ENCODE measurements at regions not wholly inside any gene's neighbourhood (a gene's known extent, or its start where the extent isn't known, plus 50 kb on each side); places are given as distances from the start of the nearest gene placed in this dataset.
"Not testable (repeated sequence)": the region's sequence is repeated elsewhere in the genome, so short reads cannot be mapped to it uniquely, and the experiment has no call there.

DNA sequence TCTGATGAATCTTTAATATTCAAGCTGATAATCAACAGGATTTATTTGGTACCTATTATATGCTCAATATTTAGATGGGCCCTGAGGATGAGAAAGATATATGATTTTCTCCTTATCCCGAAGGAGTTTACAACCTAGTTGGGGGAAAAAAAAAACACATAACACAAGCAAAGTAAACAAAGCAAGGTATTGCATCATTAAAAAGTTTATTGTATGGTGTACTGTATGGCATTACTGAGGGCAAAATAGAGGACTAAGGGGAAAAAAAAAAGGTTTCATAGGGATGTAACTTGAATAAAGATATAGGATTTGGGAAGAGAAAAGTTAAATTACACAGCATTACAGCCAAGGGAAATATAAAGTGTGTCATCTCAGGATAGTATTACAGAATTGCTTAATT lies 574.7 kb downstream of the TBC1D32 start:
- TF ChIP-seq, protein P1, sequence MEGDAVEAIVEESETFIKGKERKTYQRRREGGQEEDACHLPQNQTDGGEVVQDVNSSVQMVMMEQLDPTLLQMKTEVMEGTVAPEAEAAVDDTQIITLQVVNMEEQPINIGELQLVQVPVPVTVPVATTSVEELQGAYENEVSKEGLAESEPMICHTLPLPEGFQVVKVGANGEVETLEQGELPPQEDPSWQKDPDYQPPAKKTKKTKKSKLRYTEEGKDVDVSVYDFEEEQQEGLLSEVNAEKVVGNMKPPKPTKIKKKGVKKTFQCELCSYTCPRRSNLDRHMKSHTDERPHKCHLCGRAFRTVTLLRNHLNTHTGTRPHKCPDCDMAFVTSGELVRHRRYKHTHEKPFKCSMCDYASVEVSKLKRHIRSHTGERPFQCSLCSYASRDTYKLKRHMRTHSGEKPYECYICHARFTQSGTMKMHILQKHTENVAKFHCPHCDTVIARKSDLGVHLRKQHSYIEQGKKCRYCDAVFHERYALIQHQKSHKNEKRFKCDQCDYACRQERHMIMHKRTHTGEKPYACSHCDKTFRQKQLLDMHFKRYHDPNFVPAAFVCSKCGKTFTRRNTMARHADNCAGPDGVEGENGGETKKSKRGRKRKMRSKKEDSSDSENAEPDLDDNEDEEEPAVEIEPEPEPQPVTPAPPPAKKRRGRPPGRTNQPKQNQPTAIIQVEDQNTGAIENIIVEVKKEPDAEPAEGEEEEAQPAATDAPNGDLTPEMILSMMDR (conservative IDR thresholded peaks at IDR 0.05; ENCODE audit: low read depth, low read length), result no peak
- H3K27ac ChIP-seq, result no peak overlapping the region
- H3K27me3 ChIP-seq (ENCODE audit: insufficient read depth, low read depth), result no peaks in the 10 kb centered on the region

DNA sequence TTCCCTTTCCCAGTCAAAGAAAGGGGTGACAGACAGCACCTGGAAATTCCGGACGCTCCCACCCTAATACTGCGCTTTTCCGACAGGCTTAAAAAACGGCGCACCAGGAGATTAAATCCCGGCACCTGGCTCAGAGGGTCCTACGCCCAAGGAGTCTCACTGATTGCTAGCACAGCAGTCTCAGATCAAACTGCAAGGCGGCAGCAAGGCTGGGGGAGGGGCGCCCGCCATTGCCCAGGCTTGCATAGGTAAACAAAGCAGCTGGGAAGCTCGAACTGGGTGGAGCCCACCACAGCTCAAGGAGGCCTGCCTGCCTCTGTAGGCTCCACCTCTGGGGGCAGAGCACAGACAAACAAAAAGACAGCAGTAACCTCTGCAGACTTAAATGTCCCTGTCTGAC lies 585.7 kb downstream of the TBC1D32 start:
- H4K20me1 ChIP-seq (ENCODE audit: insufficient read depth); H3K27ac ChIP-seq; H3K36me3 ChIP-seq (ENCODE audit: insufficient read depth); H3K4me2 ChIP-seq; H3K27me3 ChIP-seq (ENCODE audit: insufficient read depth, low read depth); H3K9ac ChIP-seq; H3K79me2 ChIP-seq (ENCODE audit: insufficient read depth, low read depth); H3K4me3 ChIP-seq (IDR thresholded peaks at IDR 0.05; ENCODE audit: insufficient read depth, low read depth, low read length); H3K4me1 ChIP-seq (ENCODE audit: low read depth, poor library complexity, severe bottlenecking); H2AFZ ChIP-seq (ENCODE audit: low read depth): not testable (repeated sequence)

More for the DNA sequence above, 574.7 kb downstream of the TBC1D32 start:
- H3K4me1 ChIP-seq (ENCODE audit: low read depth, poor library complexity, severe bottlenecking), result no peaks in the 10 kb centered on the region
- H2AFZ ChIP-seq (ENCODE audit: low read depth), result no peak overlapping the region
- H3K4me3 ChIP-seq (IDR thresholded peaks at IDR 0.05; ENCODE audit: insufficient read depth, low read depth, low read length), result no peak overlapping the region
- no peaks in the 10 kb centered on the region for H3K79me2 ChIP-seq (ENCODE audit: insufficient read depth, low read depth)
- no peak overlapping the region for H3K4me2 ChIP-seq
- H3K9ac ChIP-seq, result no peak overlapping the region
- H3K36me3 ChIP-seq (ENCODE audit: insufficient read depth), result no peaks in the 10 kb centered on the region
- H4K20me1 ChIP-seq (ENCODE audit: insufficient read depth), result no peaks in the 10 kb centered on the region

DNA sequence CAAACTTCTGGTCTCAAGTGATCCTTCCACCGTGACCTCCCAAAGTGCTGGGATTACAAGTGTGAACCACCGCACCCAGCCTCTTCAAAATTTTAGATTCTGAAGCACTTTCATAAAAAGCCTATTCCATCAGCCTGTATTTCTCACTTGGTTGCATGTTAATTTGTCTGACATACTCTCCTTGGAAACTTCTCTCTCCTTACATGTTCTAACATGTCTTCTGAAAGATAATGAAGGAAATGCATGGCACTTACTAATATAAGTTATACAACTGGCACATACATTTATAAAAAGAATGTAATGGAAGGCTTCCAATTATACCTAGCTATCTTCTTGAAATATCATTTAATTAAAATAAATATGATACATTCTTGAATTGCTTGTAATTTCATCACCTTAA lies 597.5 kb downstream of the TBC1D32 start:
- no peak overlapping the region for H2AFZ ChIP-seq (ENCODE audit: low read depth)
- H3K9ac ChIP-seq, result no peak overlapping the region
- no peak overlapping the region for H3K4me3 ChIP-seq (IDR thresholded peaks at IDR 0.05; ENCODE audit: insufficient read depth, low read depth, low read length)
- H3K27me3 ChIP-seq (ENCODE audit: insufficient read depth, low read depth), result no peaks in the 10 kb centered on the region
- no peaks in the 10 kb centered on the region for H4K20me1 ChIP-seq (ENCODE audit: insufficient read depth)
- no peaks in the 10 kb centered on the region for H3K36me3 ChIP-seq (ENCODE audit: insufficient read depth)
- no peaks in the 10 kb centered on the region for H3K4me1 ChIP-seq (ENCODE audit: low read depth, poor library complexity, severe bottlenecking)
- no peak overlapping the region for H3K4me2 ChIP-seq
- TF ChIP-seq, protein P1 (conservative IDR thresholded peaks at IDR 0.05; ENCODE audit: low read depth, low read length), result no peak
- H3K79me2 ChIP-seq (ENCODE audit: insufficient read depth, low read depth), result no peaks in the 10 kb centered on the region
- H3K27ac ChIP-seq, result no peak overlapping the region

DNA sequence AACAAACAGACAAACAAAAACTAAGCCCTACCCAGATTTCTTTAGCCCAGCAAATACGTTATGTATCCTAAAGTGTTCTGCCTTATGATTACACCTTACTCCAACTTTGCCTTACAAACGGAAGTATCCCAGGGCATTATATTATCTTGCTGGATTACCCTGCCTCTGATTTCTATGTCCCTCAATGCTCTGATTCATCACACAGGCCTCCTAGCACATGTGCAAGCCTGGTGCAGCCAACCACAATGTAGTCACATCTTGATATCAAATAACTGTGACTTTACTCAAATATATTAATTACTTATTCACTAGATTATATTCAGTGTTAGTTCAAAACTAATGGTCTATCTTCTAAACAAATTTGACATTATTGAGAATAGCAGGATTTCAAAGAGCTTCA lies 598.6 kb downstream of the TBC1D32 start:
- Histone ChIP-seq H3K4me1 (ENCODE audit: low read depth, poor library complexity, severe bottlenecking) (no peaks in the 10 kb centered on the region), H3K4me3 (IDR thresholded peaks at IDR 0.05; ENCODE audit: insufficient read depth, low read depth, low read length) (no peak overlapping the region), H3K27me3 (ENCODE audit: insufficient read depth, low read depth) (no peaks in the 10 kb centered on the region), H3K9ac (no peak overlapping the region), H3K4me2 (no peak overlapping the region), H3K36me3 (ENCODE audit: insufficient read depth) (no peaks in the 10 kb centered on the region), H2AFZ (ENCODE audit: low read depth) (no peak overlapping the region), H4K20me1 (ENCODE audit: insufficient read depth) (no peaks in the 10 kb centered on the region), H3K27ac (no peak overlapping the region), H3K79me2 (ENCODE audit: insufficient read depth, low read depth) (no peaks in the 10 kb centered on the region)
- TF ChIP-seq, protein P1 (conservative IDR thresholded peaks at IDR 0.05; ENCODE audit: low read depth, low read length), result no peak

DNA sequence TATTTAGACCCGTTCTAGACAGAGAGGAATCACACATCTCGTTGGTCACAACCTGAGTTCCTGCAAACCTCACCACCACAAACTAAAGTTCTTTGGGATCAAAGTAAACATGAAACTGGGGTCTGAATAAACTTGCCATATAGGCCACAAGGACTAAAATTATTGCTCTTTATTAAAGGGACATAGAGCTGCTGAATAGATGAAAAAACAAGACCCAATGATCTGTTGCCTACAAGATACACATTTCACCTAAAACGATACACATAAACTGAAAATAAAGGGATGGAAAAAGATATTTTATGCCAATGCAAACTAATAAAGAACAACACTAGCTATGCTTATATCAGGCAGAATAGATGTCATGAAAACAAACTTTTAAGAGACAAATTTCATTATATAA lies 623.0 kb downstream of the TBC1D32 start:
- no peaks in the 10 kb centered on the region for H3K79me2 ChIP-seq (ENCODE audit: insufficient read depth, low read depth)
- H3K4me1 ChIP-seq (ENCODE audit: low read depth, poor library complexity, severe bottlenecking), result no peaks in the 10 kb centered on the region
- H2AFZ ChIP-seq (ENCODE audit: low read depth), result no peak overlapping the region
- no peaks in the 10 kb centered on the region for H4K20me1 ChIP-seq (ENCODE audit: insufficient read depth)
- no peak overlapping the region for H3K4me2 ChIP-seq
- no peak overlapping the region for H3K27ac ChIP-seq
- H3K4me3 ChIP-seq (IDR thresholded peaks at IDR 0.05; ENCODE audit: insufficient read depth, low read depth, low read length), result no peak overlapping the region
- no peaks in the 10 kb centered on the region for H3K36me3 ChIP-seq (ENCODE audit: insufficient read depth)
- H3K9ac ChIP-seq, result no peak overlapping the region
- H3K27me3 ChIP-seq (ENCODE audit: insufficient read depth, low read depth), result no peaks in the 10 kb centered on the region
- TF ChIP-seq, protein P1 (conservative IDR thresholded peaks at IDR 0.05; ENCODE audit: low read depth, low read length), result no peak

Measured in KMS-11 (cell line).